Thoracic aorta (tissue), 2 donors: ENCODE measurements at regions not wholly inside any gene's neighbourhood (a gene's known extent, or its start where the extent isn't known, plus 50 kb on each side); places are given as distances from the start of the nearest gene placed in this dataset.
"Not testable (repeated sequence)": the region's sequence is repeated elsewhere in the genome, so short reads cannot be mapped to it uniquely, and the experiment has no call there.

Experiments
- ATAC-seq: fragments of 150-250 bp; one replicate; pipeline ENCODE4 v1.8.0; 2017; ENCODE audit warnings: low read depth; ENCODE audit not compliant: insufficient number of reproducible peaks, low FRiP score
- DNase-seq: peaks from one replicate; pipeline ENCODE4 v3.0.0-alpha.2; 2020; ENCODE audit warnings: low spot score
- H3K27ac ChIP-seq, 2 donors: fragments of 200-600 bp; sonication (generic); 1 replicate in 1 of 2; 2 replicates in 1 of 2; pipeline ENCODE4 v1.5.1; 2016; ENCODE audit warnings: mild to moderate bottlenecking in 2 of 2, moderate library complexity in 2 of 2
- H3K27me3 ChIP-seq: fragments of 200-600 bp; sonication (generic); replicated peaks from 2 replicates; pipeline ENCODE4 v1.6.0; 2016; ENCODE audit warnings: mild to moderate bottlenecking; ENCODE audit not compliant: insufficient read depth
- H3K36me3 ChIP-seq: fragments of 200-600 bp; sonication (generic); one replicate; pipeline ENCODE4 v1.5.1; 2016
- H3K4me1 ChIP-seq, 2 donors: fragments of 200-600 bp; sonication (generic); 1 replicate in 1 of 2; 2 replicates in 1 of 2; pipeline versions ENCODE4 v1.5.1 to v1.6.0; 2016; ENCODE audit warnings: low read depth in 2 of 2, mild to moderate bottlenecking in 1 of 2; ENCODE audit not compliant: control insufficient read depth in 1 of 2
- H3K4me3 ChIP-seq: fragments of 200-600 bp; sonication (generic); 2 replicates; pipeline ENCODE4 v1.5.1; 2016; ENCODE audit warnings: mild to moderate bottlenecking
- H3K9me3 ChIP-seq: fragments of 200-600 bp; sonication (generic); 2 replicates; pipeline ENCODE4 v1.5.1; 2016
- TF ChIP-seq, protein P1 (sequence below): fragments of 200-600 bp; sonication (generic); IDR thresholded peaks from one replicate; pipeline ENCODE4 v1.5.1; 2019; ENCODE audit warnings: antibody characterized with exemption

DNA sequence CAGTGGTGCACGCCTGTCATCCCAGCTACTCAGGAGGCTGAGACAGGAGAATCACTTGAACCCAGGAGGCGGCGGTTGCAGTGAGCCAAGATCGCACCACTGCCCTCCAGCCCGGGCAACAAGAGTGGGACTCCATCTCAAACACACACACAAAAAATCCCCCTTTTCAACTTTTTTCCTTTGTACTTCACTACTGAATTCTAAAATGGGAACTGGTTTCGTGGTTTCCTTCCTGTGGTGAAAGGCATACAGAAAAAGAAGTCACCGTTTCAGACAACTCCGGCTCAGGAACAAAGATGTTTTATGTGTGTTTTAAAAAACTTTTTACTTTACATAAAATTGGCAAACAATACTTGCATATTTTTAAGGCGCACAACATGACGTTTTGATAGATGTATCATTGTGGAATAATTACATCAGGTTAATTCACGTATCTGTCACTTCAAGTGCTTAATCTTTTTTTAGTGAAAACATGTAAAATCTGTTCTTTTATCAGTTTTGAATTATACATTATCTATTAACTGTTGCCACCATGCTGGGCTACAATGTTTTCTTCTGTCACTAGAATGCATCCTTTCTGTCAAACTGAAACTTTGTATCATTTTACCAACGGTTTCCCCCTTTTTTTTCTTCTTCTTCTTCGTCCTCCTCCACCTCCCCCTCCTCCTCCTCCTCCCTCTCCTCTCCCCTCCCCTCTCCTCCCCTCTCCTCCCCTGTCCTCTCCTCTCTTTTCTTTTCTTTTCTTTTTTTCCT is 186.0 kb downstream of the CRLF2 start:
- Histone ChIP-seq H3K27me3 (no peaks in the 10 kb centered on the region), H3K4me3 (no peak overlapping the region), H3K27ac (no peak overlapping the region), H3K9me3 (peaks cover 6% of the 10 kb centered on the region), H3K36me3 (no peaks in the 10 kb centered on the region), H3K4me1 (no peaks in the 10 kb centered on the region)
- TF ChIP-seq, protein P1, sequence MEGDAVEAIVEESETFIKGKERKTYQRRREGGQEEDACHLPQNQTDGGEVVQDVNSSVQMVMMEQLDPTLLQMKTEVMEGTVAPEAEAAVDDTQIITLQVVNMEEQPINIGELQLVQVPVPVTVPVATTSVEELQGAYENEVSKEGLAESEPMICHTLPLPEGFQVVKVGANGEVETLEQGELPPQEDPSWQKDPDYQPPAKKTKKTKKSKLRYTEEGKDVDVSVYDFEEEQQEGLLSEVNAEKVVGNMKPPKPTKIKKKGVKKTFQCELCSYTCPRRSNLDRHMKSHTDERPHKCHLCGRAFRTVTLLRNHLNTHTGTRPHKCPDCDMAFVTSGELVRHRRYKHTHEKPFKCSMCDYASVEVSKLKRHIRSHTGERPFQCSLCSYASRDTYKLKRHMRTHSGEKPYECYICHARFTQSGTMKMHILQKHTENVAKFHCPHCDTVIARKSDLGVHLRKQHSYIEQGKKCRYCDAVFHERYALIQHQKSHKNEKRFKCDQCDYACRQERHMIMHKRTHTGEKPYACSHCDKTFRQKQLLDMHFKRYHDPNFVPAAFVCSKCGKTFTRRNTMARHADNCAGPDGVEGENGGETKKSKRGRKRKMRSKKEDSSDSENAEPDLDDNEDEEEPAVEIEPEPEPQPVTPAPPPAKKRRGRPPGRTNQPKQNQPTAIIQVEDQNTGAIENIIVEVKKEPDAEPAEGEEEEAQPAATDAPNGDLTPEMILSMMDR: no peak
- no peak for DNase-seq
- no peak for ATAC-seq

DNA sequence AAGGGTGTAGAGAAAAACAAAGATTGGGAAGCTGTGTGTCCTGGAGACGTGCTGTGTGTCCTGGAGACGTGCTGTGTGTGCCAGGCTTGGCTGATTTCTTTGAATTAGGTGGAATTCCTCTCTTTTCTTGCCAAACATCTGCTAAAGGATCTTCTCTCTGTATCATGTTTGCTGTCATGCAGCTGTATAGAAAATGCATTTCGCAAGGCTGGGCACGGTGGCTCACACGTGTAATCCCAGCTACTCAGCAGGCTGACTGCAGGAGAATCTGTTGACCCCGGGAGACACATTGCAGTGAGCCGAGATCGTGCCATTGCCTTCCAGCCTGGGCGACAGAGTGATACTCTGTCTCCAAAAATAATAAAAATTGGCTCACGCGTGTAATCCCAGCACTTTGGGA is 187.0 kb downstream of the CRLF2 start:
- Histone ChIP-seq H3K4me3 (no peak overlapping the region), H3K4me1 (no peaks in the 10 kb centered on the region), H3K36me3 (no peaks in the 10 kb centered on the region), H3K27me3 (no peaks in the 10 kb centered on the region), H3K9me3 (peaks cover 10% of the 10 kb centered on the region), H3K27ac (no peak overlapping the region)
- ATAC-seq: no peak
- DNase-seq: no peak
- TF ChIP-seq, protein P1: no peak

DNA sequence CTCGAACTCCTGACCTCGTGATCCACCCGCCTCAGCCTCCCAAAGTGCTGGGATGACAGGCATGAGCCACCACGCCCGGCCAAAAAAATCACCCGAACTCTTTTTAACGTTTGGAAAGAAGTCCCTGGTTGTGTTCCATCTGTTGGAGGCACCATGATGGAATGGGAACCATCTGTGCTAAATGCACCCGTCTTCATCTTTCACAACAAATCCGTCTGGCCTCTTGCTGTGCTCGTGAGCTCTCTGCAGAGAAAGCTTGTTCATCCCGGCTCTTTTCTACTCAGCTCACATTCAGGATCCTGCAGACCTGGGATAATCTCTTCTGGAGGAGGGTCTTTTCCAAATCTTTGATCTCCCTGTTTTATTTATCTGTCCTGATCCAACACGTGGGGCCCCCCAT is 188.8 kb downstream of the CRLF2 start:
- H3K27ac ChIP-seq: no peak overlapping the region
- H3K36me3 ChIP-seq: no peaks in the 10 kb centered on the region
- H3K27me3 ChIP-seq: no peaks in the 10 kb centered on the region
- H3K4me1 ChIP-seq: no peaks in the 10 kb centered on the region
- H3K4me3 ChIP-seq: no peak overlapping the region
- TF ChIP-seq, protein P1: no peak
- H3K9me3 ChIP-seq: peaks cover 10% of the 10 kb centered on the region
- ATAC-seq: no peak
- DNase-seq: no peak

DNA sequence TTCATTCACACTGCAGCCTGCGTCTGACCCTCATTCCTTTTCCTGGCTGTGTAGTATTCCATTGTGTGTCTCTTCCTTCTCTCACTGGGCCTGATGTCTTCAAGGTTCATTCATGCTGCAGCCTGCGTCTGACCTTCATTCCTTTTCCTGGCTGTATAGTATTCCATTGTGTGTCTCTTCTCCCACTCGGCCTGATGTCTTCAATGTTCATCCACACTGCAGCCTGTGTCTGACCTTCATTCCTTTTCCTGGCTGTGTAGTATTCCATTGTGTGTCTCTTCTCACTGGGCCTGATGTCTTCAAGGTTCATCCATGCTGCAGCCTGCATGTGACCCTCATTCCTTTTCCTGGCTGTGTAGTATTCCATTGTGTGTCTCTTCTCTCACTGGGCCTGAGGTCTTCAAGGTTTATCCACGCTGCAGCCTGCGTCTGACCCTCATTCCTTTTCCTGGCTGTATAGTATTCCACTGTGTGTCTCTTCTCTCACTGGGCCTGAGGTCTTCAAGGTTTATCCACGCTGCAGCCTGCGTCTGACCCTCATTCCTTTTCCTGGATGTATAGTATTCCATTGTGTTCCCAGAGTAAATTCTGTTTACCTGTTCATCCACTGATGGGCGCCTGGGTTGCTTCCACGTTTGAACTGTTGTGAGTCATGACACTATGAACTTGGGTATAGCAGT is 191.0 kb downstream of the CRLF2 start:
- H3K4me1 ChIP-seq, H3K9me3 ChIP-seq, DNase-seq: not testable (repeated sequence)

DNA sequence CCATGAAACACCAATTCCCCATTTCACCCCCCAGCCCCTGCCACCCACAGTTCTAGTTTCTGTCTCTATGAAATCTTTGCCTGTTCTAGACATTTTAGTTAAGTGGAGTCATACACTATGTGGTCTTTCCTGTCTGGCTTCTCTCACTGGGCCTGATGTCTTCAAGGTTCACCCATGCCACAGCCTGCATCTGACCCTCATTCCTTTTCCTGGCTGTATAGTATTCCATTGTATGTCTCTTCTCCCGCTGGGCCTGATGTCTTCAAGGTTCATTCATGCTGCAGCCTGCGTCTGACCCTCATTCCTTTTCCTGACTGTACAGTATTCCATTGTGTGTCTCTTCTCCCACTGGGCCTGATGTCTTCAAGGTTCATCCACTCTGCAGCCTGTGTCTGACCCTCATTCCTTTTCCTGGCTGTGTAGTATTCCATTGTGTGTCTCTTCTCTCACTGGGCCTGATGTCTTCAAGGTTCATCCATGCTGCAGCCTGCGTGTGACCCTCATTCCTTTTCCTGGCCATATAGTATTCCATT is 191.7 kb downstream of the CRLF2 start:
- Histone ChIP-seq H3K36me3 (no peaks in the 10 kb centered on the region), H3K27me3 (no peaks in the 10 kb centered on the region), H3K9me3 (peaks cover 10% of the 10 kb centered on the region), H3K4me3 (no peak overlapping the region), H3K4me1 (no peaks in the 10 kb centered on the region), H3K27ac (no peak overlapping the region)
- no peak for DNase-seq
- TF ChIP-seq, protein P1: no peak
- no peak for ATAC-seq

More for the DNA sequence above, 191.0 kb downstream of the CRLF2 start:
- not testable (repeated sequence) for H3K36me3 ChIP-seq, H3K27ac ChIP-seq, ATAC-seq, H3K27me3 ChIP-seq, H3K4me3 ChIP-seq

DNA sequence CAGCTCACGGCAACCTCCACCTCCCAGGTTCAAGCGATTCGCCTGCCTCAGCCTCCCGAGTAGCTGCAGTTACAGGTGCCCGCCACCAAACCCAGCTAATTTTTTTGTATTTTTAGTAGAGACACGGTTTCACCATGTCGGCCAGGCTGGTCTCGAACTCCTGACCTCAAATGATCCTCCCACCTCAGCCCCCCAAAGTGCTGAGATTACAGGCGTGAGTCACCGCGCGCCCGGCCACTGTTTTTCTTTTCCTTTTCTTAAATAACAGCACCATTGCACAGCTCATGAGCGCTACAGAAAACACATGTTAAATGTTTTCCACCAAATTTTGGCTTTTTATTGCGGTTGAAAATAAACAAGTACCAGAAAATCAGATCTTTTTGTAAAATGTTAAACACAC is 195.5 kb downstream of the CRLF2 start:
- not testable (repeated sequence) for H3K27me3 ChIP-seq, H3K4me1 ChIP-seq, ATAC-seq, H3K36me3 ChIP-seq, H3K4me3 ChIP-seq, H3K9me3 ChIP-seq, H3K27ac ChIP-seq, DNase-seq

DNA sequence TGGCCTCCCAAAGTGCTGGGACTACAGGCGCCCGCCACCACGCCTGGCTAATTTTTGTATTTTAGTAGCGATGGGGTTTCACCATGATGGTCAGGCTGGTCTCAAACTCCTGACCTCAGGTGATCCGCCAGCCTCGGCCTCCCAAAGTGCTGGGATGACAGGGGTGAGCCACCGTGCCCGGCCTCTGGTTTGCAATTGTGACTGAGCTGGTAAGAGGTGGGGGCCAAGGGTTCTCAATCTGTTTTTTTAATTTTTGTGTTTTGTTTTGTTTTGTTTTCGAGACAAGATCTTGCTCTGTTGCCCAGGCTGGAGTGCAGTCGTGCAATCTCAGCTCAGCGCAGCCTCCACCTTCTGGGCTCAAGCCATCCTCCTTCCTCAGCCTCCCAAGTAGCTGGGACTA is 196.2 kb downstream of the CRLF2 start:
- not testable (repeated sequence) for ATAC-seq, DNase-seq, H3K4me3 ChIP-seq, H3K36me3 ChIP-seq, H3K4me1 ChIP-seq, H3K27ac ChIP-seq, H3K27me3 ChIP-seq, H3K9me3 ChIP-seq
